Skin of body (tissue), 1 donor: ENCODE measurements at regions not wholly inside any gene's neighbourhood (a gene's known extent, or its start where the extent isn't known, plus 50 kb on each side); places are given as distances from the start of the nearest gene placed in this dataset.
A peak's percentile ranks its signal among the peaks of the same experiment; 100 is the strongest.
"Not testable (repeated sequence)": the region's sequence is repeated elsewhere in the genome, so short reads cannot be mapped to it uniquely, and the experiment has no call there.

Experiments used
- DNase-seq: peaks from one replicate; lab custom pipeline; 2025; lab: John Stamatoyannopoulos, UW

- no peak for DNase-seq
Observed at GRCh38 chr9:27802418-27802817, 229.1 kb upstream of the C9orf72 start.

GRCh38 chr9:27808864-27809263 is 235.6 kb upstream of the C9orf72 start:
- DNase-seq: no peak

- no peak for DNase-seq
Observed at GRCh38 chr9:27817747-27818146, 244.5 kb upstream of the C9orf72 start.

GRCh38 chr9:27818348-27818747 is 245.1 kb upstream of the C9orf72 start:
- no peak for DNase-seq

GRCh38 chr9:27828908-27829307 is 255.6 kb upstream of the C9orf72 start:
- no peak for DNase-seq

- DNase-seq: no peak
Observed at GRCh38 chr9:27829621-27830020, 256.3 kb upstream of the C9orf72 start.

GRCh38 chr9:27832108-27832507 is 258.8 kb upstream of the C9orf72 start:
- DNase-seq: not testable (repeated sequence)

- DNase-seq: no peak
Observed at GRCh38 chr9:27835286-27835685, 262.0 kb upstream of the C9orf72 start.

GRCh38 chr9:27835746-27836145 is 262.5 kb upstream of the C9orf72 start:
- DNase-seq: no peak

- no peak for DNase-seq
Observed at GRCh38 chr9:27836661-27837401, 263.6 kb upstream of the C9orf72 start.

- no peak for DNase-seq
Observed at GRCh38 chr9:27838876-27839275, 265.6 kb upstream of the C9orf72 start.

GRCh38 chr9:27839767-27840166 is 266.5 kb upstream of the C9orf72 start:
- DNase-seq: not testable (repeated sequence)

GRCh38 chr9:27844797-27845196 is 271.5 kb upstream of the C9orf72 start:
- no peak for DNase-seq

- no peak for DNase-seq
Observed at GRCh38 chr9:27847380-27847779, 274.1 kb upstream of the C9orf72 start.

GRCh38 chr9:27847818-27848217 is 274.5 kb upstream of the C9orf72 start:
- no peak for DNase-seq

- no peak for DNase-seq
Observed at GRCh38 chr9:27848315-27848714, 275.0 kb upstream of the C9orf72 start.

- no peak for DNase-seq
Observed at GRCh38 chr9:27851858-27852257, 278.6 kb upstream of the C9orf72 start.

GRCh38 chr9:27853529-27853928 is 280.2 kb upstream of the C9orf72 start:
- no peak for DNase-seq

GRCh38 chr9:27856054-27856453 is 282.8 kb upstream of the C9orf72 start:
- DNase-seq: no peak

- no peak for DNase-seq
Observed at GRCh38 chr9:27856748-27857147, 283.5 kb upstream of the C9orf72 start.

GRCh38 chr9:27861887-27862286 is 288.6 kb upstream of the C9orf72 start:
- peak; percentile 19 for DNase-seq

- no peak for DNase-seq
Observed at GRCh38 chr9:27864644-27865438, 291.6 kb upstream of the C9orf72 start.

- DNase-seq: no peak
Observed at GRCh38 chr9:27866741-27867140, 293.5 kb upstream of the C9orf72 start.
